WTC11 (cell line): ENCODE measurements at regions not wholly inside any gene's neighbourhood (a gene's known extent, or its start where the extent isn't known, plus 50 kb on each side); places are given as distances from the start of the nearest gene placed in this dataset.

ENCODE experiments used
- ATAC-seq: fragments of 200-7000 bp; cut with Tn5 transposase; 2 replicates; pipeline ENCODE4 v1.10.0; 2021; ENCODE audit warnings: mild to moderate bottlenecking, moderate library complexity
- CTCF ChIA-PET: fragments of 300-600 bp; sonication (Branson Sonifier 250); formaldehyde crosslinking; loops from one replicate; lab custom pipeline; 2021; ENCODE audit warnings: antibody characterized with exemption; lab: Charles Lee
- POLR2A ChIA-PET: fragments of 350-600 bp; sonication (Branson Sonifier 250); formaldehyde crosslinking; loops from one replicate; lab custom pipeline; 2021; ENCODE audit warnings: antibody characterized with exemption; lab: Charles Lee
- DNase-seq: peaks from one replicate; pipeline ENCODE4 v3.0.0; 2021; ENCODE audit warnings: low spot score
- H3K27ac Mint-ChIP-seq: 2 replicates; pipeline ENCODE4 v1.8.0; 2021; ENCODE audit warnings: mixed read lengths
- H3K27me3 Mint-ChIP-seq: 2 replicates; pipeline ENCODE4 v1.8.0; 2021; ENCODE audit warnings: low read depth, mild to moderate bottlenecking, moderate library complexity, mixed read lengths
- H3K36me3 Mint-ChIP-seq: 2 replicates; pipeline ENCODE4 v1.8.0; 2021; ENCODE audit warnings: mixed read lengths
- H3K4me1 Mint-ChIP-seq: 2 replicates; pipeline ENCODE4 v1.8.0; 2022; ENCODE audit warnings: mixed read lengths
- H3K4me3 Mint-ChIP-seq: 2 replicates; pipeline ENCODE4 v1.8.0; 2021; ENCODE audit warnings: mild to moderate bottlenecking, moderate library complexity, mixed read lengths
- H3K9me3 Mint-ChIP-seq: 2 replicates; pipeline ENCODE4 v1.8.0; 2021; ENCODE audit warnings: mixed read lengths
- FOXJ3 ChIP-seq: sonication (generic); formaldehyde crosslinking; IDR thresholded peaks from 2 replicates; pipeline ENCODE4 v1.9.0; 2021; ENCODE audit warnings: missing genetic modification reagents, mild to moderate bottlenecking, borderline replicate concordance
- GTF2I ChIP-seq: fragments of 250-450 bp; sonication (Bioruptor Pico); conservative IDR thresholded peaks from 2 replicates; pipeline ENCODE4 v1.4.0; 2021; ENCODE audit warnings: mild to moderate bottlenecking
- MYBL2 ChIP-seq: sonication (generic); formaldehyde crosslinking; IDR thresholded peaks from 2 replicates; pipeline ENCODE4 v1.8.1; 2023; ENCODE audit warnings: mild to moderate bottlenecking, moderate library complexity, missing genetic modification reagents
- NR3C1 ChIP-seq: sonication (generic); formaldehyde crosslinking; conservative IDR thresholded peaks from 2 replicates; pipeline ENCODE4 v1.8.1; 2023; ENCODE audit warnings: low read depth, mild to moderate bottlenecking, missing genetic modification reagents
- PRRX2 ChIP-seq: fragments of 250-450 bp; sonication (Bioruptor Pico); IDR thresholded peaks from 2 replicates; pipeline ENCODE4 v1.8.0; 2021; ENCODE audit warnings: mild to moderate bottlenecking
- SMAD4 ChIP-seq: sonication (generic); formaldehyde crosslinking; IDR thresholded peaks from 2 replicates; pipeline ENCODE4 v1.8.0; 2022; ENCODE audit warnings: mild to moderate bottlenecking, missing genetic modification reagents
- SP1 ChIP-seq: sonication (generic); formaldehyde crosslinking; conservative IDR thresholded peaks from 2 replicates; pipeline ENCODE4 v1.8.1; 2022; ENCODE audit warnings: missing genetic modification reagents
- TCF7 ChIP-seq: sonication (generic); formaldehyde crosslinking; IDR thresholded peaks from 2 replicates; pipeline ENCODE4 v1.8.0; 2022; ENCODE audit warnings: mild to moderate bottlenecking, low read depth, missing genetic modification reagents, moderate library complexity
- ZBTB21 ChIP-seq: sonication (generic); formaldehyde crosslinking; IDR thresholded peaks from 2 replicates; pipeline ENCODE4 v1.8.1; 2023; ENCODE audit warnings: mild to moderate bottlenecking, missing genetic modification reagents, borderline replicate concordance
- ZNF121 ChIP-seq: sonication (generic); formaldehyde crosslinking; IDR thresholded peaks from 2 replicates; pipeline ENCODE4 v1.8.0; 2023; ENCODE audit warnings: missing genetic modification reagents
- ZNF138 ChIP-seq: sonication (generic); formaldehyde crosslinking; conservative IDR thresholded peaks from 2 replicates; pipeline ENCODE4 v1.8.1; 2022; ENCODE audit warnings: mild to moderate bottlenecking, moderate library complexity, missing genetic modification reagents
- ZNF396 ChIP-seq: fragments of 250-450 bp; sonication (Bioruptor Pico); IDR thresholded peaks from 2 replicates; pipeline ENCODE4 v1.8.0; 2021; ENCODE audit warnings: mild to moderate bottlenecking, moderate library complexity, borderline replicate concordance
- ZNF423 ChIP-seq: fragments of 250-450 bp; sonication (Bioruptor Pico); IDR thresholded peaks from 2 replicates; pipeline ENCODE4 v2.1.2; 2022; ENCODE audit warnings: mild to moderate bottlenecking, moderate library complexity
- ZNF671 ChIP-seq: fragments of 250-450 bp; sonication (Bioruptor Pico); IDR thresholded peaks from 2 replicates; pipeline ENCODE4 v1.8.0; 2021; ENCODE audit warnings: mild to moderate bottlenecking
- TF ChIP-seq, protein P1 (sequence below): sonication (generic); formaldehyde crosslinking; IDR thresholded peaks from 2 replicates; pipeline ENCODE4 v1.8.0; 2023; ENCODE audit warnings: mild to moderate bottlenecking, missing genetic modification reagents
- TF ChIP-seq, protein P2 (sequence below): sonication (generic); formaldehyde crosslinking; IDR thresholded peaks from 2 replicates; pipeline ENCODE4 v1.8.0; 2022; ENCODE audit warnings: missing genetic modification reagents
- TF ChIP-seq, protein P3 (sequence below): sonication (generic); formaldehyde crosslinking; IDR thresholded peaks from 2 replicates; pipeline ENCODE4 v1.8.1; 2023; ENCODE audit warnings: mild to moderate bottlenecking, missing genetic modification reagents, moderate library complexity
- TF ChIP-seq, protein P4 (sequence below): sonication (generic); formaldehyde crosslinking; IDR thresholded peaks from 2 replicates; pipeline ENCODE4 v1.8.0; 2022; ENCODE audit warnings: mild to moderate bottlenecking, missing genetic modification reagents
- TF ChIP-seq, protein P5 (sequence below): sonication (generic); formaldehyde crosslinking; IDR thresholded peaks from 2 replicates; pipeline ENCODE4 v1.8.1; 2022; ENCODE audit warnings: mild to moderate bottlenecking, moderate library complexity, missing genetic modification reagents
- TF ChIP-seq, protein P6 (sequence below): sonication (generic); formaldehyde crosslinking; IDR thresholded peaks from 2 replicates; pipeline ENCODE4 v1.8.1; 2023; ENCODE audit warnings: mild to moderate bottlenecking, moderate library complexity, missing genetic modification reagents

DNA sequence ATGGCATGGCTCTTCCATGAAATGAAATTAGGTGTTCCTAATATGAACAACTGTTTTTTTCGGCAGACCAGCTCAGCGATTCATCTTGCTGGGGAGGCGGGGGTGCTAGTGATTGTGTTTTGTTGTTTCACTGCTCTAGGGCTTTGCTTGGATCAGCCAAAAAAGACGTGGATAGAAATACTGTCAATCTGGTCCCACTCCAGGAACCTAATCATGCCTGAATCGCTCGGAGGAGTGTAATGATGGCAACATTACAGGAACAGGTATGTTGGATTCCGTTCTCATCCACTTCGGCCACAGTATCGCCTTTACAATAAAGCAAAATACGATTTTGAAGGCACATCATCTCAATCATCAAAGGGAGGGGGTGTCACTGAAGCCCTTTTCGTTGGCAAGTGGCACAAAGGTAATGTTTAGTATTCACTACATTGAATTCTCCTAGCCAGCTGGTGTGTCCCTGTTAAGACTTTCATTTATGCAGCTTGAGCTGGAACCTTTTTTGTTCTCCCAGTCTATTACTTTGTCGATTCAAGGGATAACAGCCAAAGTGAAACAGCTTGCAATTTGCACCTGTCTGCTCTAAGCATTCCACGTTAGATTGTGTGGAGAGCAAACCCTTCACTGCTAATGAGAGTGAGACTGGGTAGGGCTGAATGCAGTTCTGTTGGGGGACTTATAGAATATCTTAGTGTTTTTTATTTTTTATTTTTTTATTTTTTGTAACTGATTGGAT is 477.7 kb downstream of the TFAP2A start:
- CTCF ChIA-PET = no interaction called here

More for the DNA sequence above, 477.7 kb downstream of the TFAP2A start:
- DNase-seq (no peak), ATAC-seq (no peak)
- H3K4me1 Mint-ChIP-seq = no peaks in the 10 kb centered on the region
- TF ChIP-seq, protein P1, sequence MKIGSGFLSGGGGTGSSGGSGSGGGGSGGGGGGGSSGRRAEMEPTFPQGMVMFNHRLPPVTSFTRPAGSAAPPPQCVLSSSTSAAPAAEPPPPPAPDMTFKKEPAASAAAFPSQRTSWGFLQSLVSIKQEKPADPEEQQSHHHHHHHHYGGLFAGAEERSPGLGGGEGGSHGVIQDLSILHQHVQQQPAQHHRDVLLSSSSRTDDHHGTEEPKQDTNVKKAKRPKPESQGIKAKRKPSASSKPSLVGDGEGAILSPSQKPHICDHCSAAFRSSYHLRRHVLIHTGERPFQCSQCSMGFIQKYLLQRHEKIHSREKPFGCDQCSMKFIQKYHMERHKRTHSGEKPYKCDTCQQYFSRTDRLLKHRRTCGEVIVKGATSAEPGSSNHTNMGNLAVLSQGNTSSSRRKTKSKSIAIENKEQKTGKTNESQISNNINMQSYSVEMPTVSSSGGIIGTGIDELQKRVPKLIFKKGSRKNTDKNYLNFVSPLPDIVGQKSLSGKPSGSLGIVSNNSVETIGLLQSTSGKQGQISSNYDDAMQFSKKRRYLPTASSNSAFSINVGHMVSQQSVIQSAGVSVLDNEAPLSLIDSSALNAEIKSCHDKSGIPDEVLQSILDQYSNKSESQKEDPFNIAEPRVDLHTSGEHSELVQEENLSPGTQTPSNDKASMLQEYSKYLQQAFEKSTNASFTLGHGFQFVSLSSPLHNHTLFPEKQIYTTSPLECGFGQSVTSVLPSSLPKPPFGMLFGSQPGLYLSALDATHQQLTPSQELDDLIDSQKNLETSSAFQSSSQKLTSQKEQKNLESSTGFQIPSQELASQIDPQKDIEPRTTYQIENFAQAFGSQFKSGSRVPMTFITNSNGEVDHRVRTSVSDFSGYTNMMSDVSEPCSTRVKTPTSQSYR (CRISPR knock-in tag) = no peak
- no peak for TF ChIP-seq NR3C1 (CRISPR knock-in tag)
- TF ChIP-seq, protein P2, sequence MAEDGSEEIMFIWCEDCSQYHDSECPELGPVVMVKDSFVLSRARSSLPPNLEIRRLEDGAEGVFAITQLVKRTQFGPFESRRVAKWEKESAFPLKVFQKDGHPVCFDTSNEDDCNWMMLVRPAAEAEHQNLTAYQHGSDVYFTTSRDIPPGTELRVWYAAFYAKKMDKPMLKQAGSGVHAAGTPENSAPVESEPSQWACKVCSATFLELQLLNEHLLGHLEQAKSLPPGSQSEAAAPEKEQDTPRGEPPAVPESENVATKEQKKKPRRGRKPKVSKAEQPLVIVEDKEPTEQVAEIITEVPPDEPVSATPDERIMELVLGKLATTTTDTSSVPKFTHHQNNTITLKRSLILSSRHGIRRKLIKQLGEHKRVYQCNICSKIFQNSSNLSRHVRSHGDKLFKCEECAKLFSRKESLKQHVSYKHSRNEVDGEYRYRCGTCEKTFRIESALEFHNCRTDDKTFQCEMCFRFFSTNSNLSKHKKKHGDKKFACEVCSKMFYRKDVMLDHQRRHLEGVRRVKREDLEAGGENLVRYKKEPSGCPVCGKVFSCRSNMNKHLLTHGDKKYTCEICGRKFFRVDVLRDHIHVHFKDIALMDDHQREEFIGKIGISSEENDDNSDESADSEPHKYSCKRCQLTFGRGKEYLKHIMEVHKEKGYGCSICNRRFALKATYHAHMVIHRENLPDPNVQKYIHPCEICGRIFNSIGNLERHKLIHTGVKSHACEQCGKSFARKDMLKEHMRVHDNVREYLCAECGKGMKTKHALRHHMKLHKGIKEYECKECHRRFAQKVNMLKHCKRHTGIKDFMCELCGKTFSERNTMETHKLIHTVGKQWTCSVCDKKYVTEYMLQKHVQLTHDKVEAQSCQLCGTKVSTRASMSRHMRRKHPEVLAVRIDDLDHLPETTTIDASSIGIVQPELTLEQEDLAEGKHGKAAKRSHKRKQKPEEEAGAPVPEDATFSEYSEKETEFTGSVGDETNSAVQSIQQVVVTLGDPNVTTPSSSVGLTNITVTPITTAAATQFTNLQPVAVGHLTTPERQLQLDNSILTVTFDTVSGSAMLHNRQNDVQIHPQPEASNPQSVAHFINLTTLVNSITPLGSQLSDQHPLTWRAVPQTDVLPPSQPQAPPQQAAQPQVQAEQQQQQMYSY (CRISPR knock-in tag) = no peak
- no peak for TF ChIP-seq TCF7 (CRISPR knock-in tag)
- no peak for TF ChIP-seq ZBTB21
- no peak for TF ChIP-seq ZNF671 (CRISPR knock-in tag)
- no peak for TF ChIP-seq SMAD4 (CRISPR knock-in tag)
- TF ChIP-seq FOXJ3 (CRISPR knock-in tag) = no peak
- TF ChIP-seq, protein P3, sequence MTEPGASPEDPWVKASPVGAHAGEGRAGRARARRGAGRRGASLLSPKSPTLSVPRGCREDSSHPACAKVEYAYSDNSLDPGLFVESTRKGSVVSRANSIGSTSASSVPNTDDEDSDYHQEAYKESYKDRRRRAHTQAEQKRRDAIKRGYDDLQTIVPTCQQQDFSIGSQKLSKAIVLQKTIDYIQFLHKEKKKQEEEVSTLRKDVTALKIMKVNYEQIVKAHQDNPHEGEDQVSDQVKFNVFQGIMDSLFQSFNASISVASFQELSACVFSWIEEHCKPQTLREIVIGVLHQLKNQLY = no peak
- TF ChIP-seq, protein P4, sequence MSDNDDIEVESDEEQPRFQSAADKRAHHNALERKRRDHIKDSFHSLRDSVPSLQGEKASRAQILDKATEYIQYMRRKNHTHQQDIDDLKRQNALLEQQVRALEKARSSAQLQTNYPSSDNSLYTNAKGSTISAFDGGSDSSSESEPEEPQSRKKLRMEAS (CRISPR knock-in tag) = no peak
- TF ChIP-seq ZNF138 (CRISPR knock-in tag) = no peak
- TF ChIP-seq MYBL2 (CRISPR knock-in tag) = no peak
- no peak for TF ChIP-seq ZNF423
- no peak for TF ChIP-seq ZNF121 (CRISPR knock-in tag)
- no peak for TF ChIP-seq ZNF396 (CRISPR knock-in tag)
- TF ChIP-seq GTF2I (CRISPR knock-in tag) = no peak
- TF ChIP-seq, protein P5, sequence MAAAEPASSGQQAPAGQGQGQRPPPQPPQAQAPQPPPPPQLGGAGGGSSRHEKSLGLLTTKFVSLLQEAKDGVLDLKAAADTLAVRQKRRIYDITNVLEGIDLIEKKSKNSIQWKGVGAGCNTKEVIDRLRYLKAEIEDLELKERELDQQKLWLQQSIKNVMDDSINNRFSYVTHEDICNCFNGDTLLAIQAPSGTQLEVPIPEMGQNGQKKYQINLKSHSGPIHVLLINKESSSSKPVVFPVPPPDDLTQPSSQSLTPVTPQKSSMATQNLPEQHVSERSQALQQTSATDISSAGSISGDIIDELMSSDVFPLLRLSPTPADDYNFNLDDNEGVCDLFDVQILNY (CRISPR knock-in tag) = no peak
- TF ChIP-seq, protein P6, sequence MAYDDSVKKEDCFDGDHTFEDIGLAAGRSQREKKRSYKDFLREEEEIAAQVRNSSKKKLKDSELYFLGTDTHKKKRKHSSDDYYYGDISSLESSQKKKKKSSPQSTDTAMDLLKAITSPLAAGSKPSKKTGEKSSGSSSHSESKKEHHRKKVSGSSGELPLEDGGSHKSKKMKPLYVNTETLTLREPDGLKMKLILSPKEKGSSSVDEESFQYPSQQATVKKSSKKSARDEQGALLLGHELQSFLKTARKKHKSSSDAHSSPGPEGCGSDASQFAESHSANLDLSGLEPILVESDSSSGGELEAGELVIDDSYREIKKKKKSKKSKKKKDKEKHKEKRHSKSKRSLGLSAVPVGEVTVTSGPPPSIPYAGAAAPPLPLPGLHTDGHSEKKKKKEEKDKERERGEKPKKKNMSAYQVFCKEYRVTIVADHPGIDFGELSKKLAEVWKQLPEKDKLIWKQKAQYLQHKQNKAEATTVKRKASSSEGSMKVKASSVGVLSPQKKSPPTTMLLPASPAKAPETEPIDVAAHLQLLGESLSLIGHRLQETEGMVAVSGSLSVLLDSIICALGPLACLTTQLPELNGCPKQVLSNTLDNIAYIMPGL (CRISPR knock-in tag) = no peak
- no peak for TF ChIP-seq SP1 (CRISPR knock-in tag)
- no peak for TF ChIP-seq PRRX2
- TF ChIP-seq, all 79 proteins: peak for 0
- POLR2A ChIA-PET = no interaction called here
- Mint-ChIP-seq H3K9me3 (peaks cover 8% of the 10 kb centered on the region), H3K27me3 (no peaks in the 10 kb centered on the region), H3K27ac (no peak overlapping the region), H3K4me3 (no peak overlapping the region), H3K36me3 (peaks cover 4% of the 10 kb centered on the region)
